Thyroid gland (tissue), 4 donors: ENCODE measurements at regions not wholly inside any gene's neighbourhood (a gene's known extent, or its start where the extent isn't known, plus 50 kb on each side); places are given as distances from the start of the nearest gene placed in this dataset.
A peak's percentile ranks its signal among the peaks of the same experiment; 100 is the strongest.

ENCODE experiments used
- DNase-seq, 2 donors: peaks; one replicate each; pipeline ENCODE4 v3.0.0-alpha.2; 2019
- H3K27ac ChIP-seq, 3 donors: fragments of 200-600 bp; sonication (generic); 1 replicate in 2 of 3; 2 replicates in 1 of 3; pipeline ENCODE4 v1.5.1; 2016 to 2019; ENCODE audit warnings: mild to moderate bottlenecking in 1 of 3, moderate library complexity in 1 of 3
- H3K27me3 ChIP-seq: fragments of 200-600 bp; sonication (generic); one replicate; pipeline ENCODE4 v1.5.1; 2019
- H3K36me3 ChIP-seq, 2 donors: fragments of 200-600 bp; sonication (generic); one replicate each; pipeline ENCODE4 v1.5.1; 2016 to 2019
- H3K4me1 ChIP-seq, 2 donors: fragments of 200-600 bp; sonication (generic); one replicate each; pipeline ENCODE4 v1.5.1; 2017 to 2019
- H3K4me3 ChIP-seq, 3 donors: fragments of 200-600 bp; sonication (generic); replicated peaks in 1 of 3; 1 replicate in 2 of 3; 2 replicates in 1 of 3; pipeline ENCODE4 v1.5.1; 2016; ENCODE audit warnings: mild to moderate bottlenecking in 1 of 3
- H3K9me3 ChIP-seq: fragments of 200-600 bp; sonication (generic); one replicate; pipeline ENCODE4 v1.5.1; 2017
- CTCF ChIP-seq, 6 experiments: fragments of 200-600 bp in 3 of 6; fragments of 450-650 bp in 3 of 6; sonication (generic) in 3 of 6; IDR thresholded peaks; one replicate each; pipeline ENCODE4 v1.5.1; 2016 to 2019; ENCODE audit warnings: antibody characterized with exemption in 6 of 6, mild to moderate bottlenecking in 2 of 6, inconsistent platforms in 1 of 6, moderate library complexity in 1 of 6
- POLR2A ChIP-seq, 2 donors: fragments of 450-650 bp; IDR thresholded peaks; one replicate each; pipeline ENCODE4 v1.6.1; 2017; ENCODE audit warnings: antibody characterized with exemption in 2 of 2, mild to moderate bottlenecking in 2 of 2, moderate library complexity in 1 of 2
- whole genome bisulfite sequencing, 2 donors: methylation state at CpG; one replicate each; pipeline ENCODE4 v1.1.5; 2017; 5-methylcytosine and 5-hydroxymethylcytosine counted together
- intact Hi-C: fragments of 100-400 bp; cut with DNase I; formaldehyde crosslinking; loops from one replicate; pipeline ENCODE4 v1.15.1; 2023

GRCh38 chr14:76931631-76932402 lies 96.7 kb downstream of the IRF2BPL start:
- no peak overlapping the region for H3K4me3 ChIP-seq
- TF ChIP-seq CTCF (IDR thresholded peaks at IDR 0.05), result peak in 1 of 6 experiments; percentile 13
- TF ChIP-seq POLR2A (IDR thresholded peaks at IDR 0.05), result peak in 1 of 2 donors; percentile 26
- WGBS, 2 donors, result 35 to 46% methylated on average over 9 of the region's 9 CpGs
- H3K9me3 ChIP-seq, result no peaks in the 10 kb centered on the region
- peak overlapping the region; percentile 71 to 85 (median 77) for H3K27ac ChIP-seq
- DNase-seq, result peak; percentile 66 to 69
- peaks cover 31 to 47% of the 10 kb centered on the region in 2 donors for H3K4me1 ChIP-seq
- H3K27me3 ChIP-seq, result no peaks in the 10 kb centered on the region
- intact Hi-C loops, result no loop called here
- no peaks in the 10 kb centered on the region for H3K36me3 ChIP-seq

GRCh38 chr14:76930549-76930948 lies 98.0 kb downstream of the IRF2BPL start:
- no peak for TF ChIP-seq CTCF (IDR thresholded peaks at IDR 0.05)
- no peak for TF ChIP-seq POLR2A (IDR thresholded peaks at IDR 0.05)
- intact Hi-C loops, result no loop called here
- 87 to 88% methylated on average over 9 of the region's 9 CpGs for WGBS, 2 donors
- no peak for DNase-seq
- H3K27me3 ChIP-seq, result no peaks in the 10 kb centered on the region
- H3K36me3 ChIP-seq, result no peaks in the 10 kb centered on the region
- peak overlapping the region in 2 of 3 donors; percentile 71 to 85 for H3K27ac ChIP-seq
- H3K4me1 ChIP-seq, result peaks cover 31 to 45% of the 10 kb centered on the region in 2 donors
- H3K4me3 ChIP-seq, result no peak overlapping the region
- H3K9me3 ChIP-seq, result no peaks in the 10 kb centered on the region

GRCh38 chr14:76929927-76930326 lies 98.6 kb downstream of the IRF2BPL start:
- Histone ChIP-seq H3K27me3 (no peaks in the 10 kb centered on the region), H3K36me3 (no peaks in the 10 kb centered on the region), H3K4me3 (no peak overlapping the region), H3K4me1 (peaks cover 35 to 50% of the 10 kb centered on the region in 2 donors), H3K27ac (peak overlapping the region in 2 of 3 donors; percentile 29 to 85), H3K9me3 (no peaks in the 10 kb centered on the region)
- no peak for DNase-seq
- intact Hi-C loops, result no loop called here
- TF ChIP-seq CTCF (IDR thresholded peaks at IDR 0.05) (no peak), POLR2A (IDR thresholded peaks at IDR 0.05) (no peak)
- WGBS, 2 donors, result 72 to 80% methylated on average over 8 of the region's 8 CpGs

- Histone ChIP-seq H3K36me3 (no peaks in the 10 kb centered on the region), H3K27ac (peak overlapping the region; percentile 86 to 93 (median 89)), H3K4me1 (peaks cover 43 to 60% of the 10 kb centered on the region in 2 donors), H3K9me3 (no peaks in the 10 kb centered on the region), H3K4me3 (no peak overlapping the region), H3K27me3 (no peaks in the 10 kb centered on the region)
- intact Hi-C loops, result no loop called here
- TF ChIP-seq CTCF (IDR thresholded peaks at IDR 0.05), result no peak
- TF ChIP-seq POLR2A (IDR thresholded peaks at IDR 0.05), result peak in 1 of 2 donors; percentile 49
- DNase-seq, result peak; percentile 86 to 87
- WGBS, 2 donors, result 51 to 53% methylated on average over 8 of the region's 8 CpGs
These were observed 100.4 kb downstream of the IRF2BPL start for GRCh38 chr14:76927971-76928700.
